Gastroesophageal sphincter (tissue), 3 donors: ENCODE measurements at regions not wholly inside any gene's neighbourhood (a gene's known extent, or its start where the extent isn't known, plus 50 kb on each side); places are given as distances from the start of the nearest gene placed in this dataset.

Experiments used
- CTCF ChIP-seq, 4 experiments: fragments of 200-600 bp in 2 of 4; fragments of 450-650 bp in 2 of 4; sonication (generic) in 1 of 4; IDR thresholded peaks; one replicate each; pipeline ENCODE4 v1.5.1; 2017 to 2019; ENCODE audit warnings: antibody characterized with exemption in 4 of 4, mild to moderate bottlenecking in 2 of 4, moderate library complexity in 2 of 4
- POLR2A ChIP-seq, 2 donors: fragments of 450-650 bp; IDR thresholded peaks; one replicate each; pipeline ENCODE4 v1.6.1; 2017; ENCODE audit warnings: antibody characterized with exemption in 2 of 2, mild to moderate bottlenecking in 2 of 2, moderate library complexity in 1 of 2
- POLR2AphosphoS5 ChIP-seq: sonication (generic); formaldehyde crosslinking; IDR thresholded peaks from one replicate; pipeline ENCODE4 v1.6.1; 2017; ENCODE audit warnings: antibody characterized with exemption

GRCh38 chr10:60626037-60626436 lies 152.2 kb upstream of the CDK1 start:
- TF ChIP-seq CTCF (IDR thresholded peaks at IDR 0.05) (no peak), POLR2A (IDR thresholded peaks at IDR 0.05) (no peak), POLR2AphosphoS5 (no peak)
